Loucy (cell line): ENCODE measurements at regions not wholly inside any gene's neighbourhood (a gene's known extent, or its start where the extent isn't known, plus 50 kb on each side); places are given as distances from the start of the nearest gene placed in this dataset.

ENCODE experiments used
- EZH2phosphoT487 ChIP-seq: fragments of 200-600 bp; IDR thresholded peaks from 2 replicates; pipeline ENCODE4 v1.6.1; 2018; ENCODE audit warnings: antibody characterized with exemption, mild to moderate bottlenecking, moderate library complexity, borderline replicate concordance
- TF ChIP-seq, protein P1 (sequence below): fragments of 200-600 bp; sonication (generic); conservative IDR thresholded peaks from 2 replicates; pipeline ENCODE4 v1.5.1; 2014; ENCODE audit warnings: mild to moderate bottlenecking, antibody characterized with exemption, low read length

DNA sequence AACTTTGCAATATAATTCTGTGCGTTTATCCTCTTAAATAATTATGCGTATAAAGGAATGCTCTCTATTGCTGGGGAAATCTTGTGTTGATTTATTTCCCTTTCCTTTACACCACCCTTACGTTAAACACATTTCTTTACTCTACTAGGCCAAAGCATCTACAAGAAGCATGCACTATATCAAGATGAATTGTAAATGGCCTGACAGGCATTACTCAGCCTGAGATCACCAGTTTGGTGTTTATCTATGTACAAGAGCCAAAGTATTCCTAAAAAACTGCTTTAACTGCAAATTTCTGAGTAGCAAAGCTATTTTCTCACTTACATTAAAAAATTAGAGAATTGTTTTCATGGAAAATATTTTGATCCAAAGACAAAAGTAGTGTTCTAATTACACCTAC lies 114.8 kb downstream of the TYW3 start:
- TF ChIP-seq, protein P1, sequence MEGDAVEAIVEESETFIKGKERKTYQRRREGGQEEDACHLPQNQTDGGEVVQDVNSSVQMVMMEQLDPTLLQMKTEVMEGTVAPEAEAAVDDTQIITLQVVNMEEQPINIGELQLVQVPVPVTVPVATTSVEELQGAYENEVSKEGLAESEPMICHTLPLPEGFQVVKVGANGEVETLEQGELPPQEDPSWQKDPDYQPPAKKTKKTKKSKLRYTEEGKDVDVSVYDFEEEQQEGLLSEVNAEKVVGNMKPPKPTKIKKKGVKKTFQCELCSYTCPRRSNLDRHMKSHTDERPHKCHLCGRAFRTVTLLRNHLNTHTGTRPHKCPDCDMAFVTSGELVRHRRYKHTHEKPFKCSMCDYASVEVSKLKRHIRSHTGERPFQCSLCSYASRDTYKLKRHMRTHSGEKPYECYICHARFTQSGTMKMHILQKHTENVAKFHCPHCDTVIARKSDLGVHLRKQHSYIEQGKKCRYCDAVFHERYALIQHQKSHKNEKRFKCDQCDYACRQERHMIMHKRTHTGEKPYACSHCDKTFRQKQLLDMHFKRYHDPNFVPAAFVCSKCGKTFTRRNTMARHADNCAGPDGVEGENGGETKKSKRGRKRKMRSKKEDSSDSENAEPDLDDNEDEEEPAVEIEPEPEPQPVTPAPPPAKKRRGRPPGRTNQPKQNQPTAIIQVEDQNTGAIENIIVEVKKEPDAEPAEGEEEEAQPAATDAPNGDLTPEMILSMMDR: no peak
- no peak for TF ChIP-seq EZH2phosphoT487
